GM12865 (cell line): ENCODE measurements at regions not wholly inside any gene's neighbourhood (a gene's known extent, or its start where the extent isn't known, plus 50 kb on each side); places are given as distances from the start of the nearest gene placed in this dataset.

Experiments used
- DNase-seq: peaks from one replicate; pipeline ENCODE4 v3.0.0; 2010; ENCODE audit warnings: low read depth
- H3K4me3 ChIP-seq: 2 replicates; pipeline ENCODE4 v1.5.1; 2011; ENCODE audit warnings: mild to moderate bottlenecking, low read depth, low read length, control low read depth
- TF ChIP-seq, protein P1 (sequence below): IDR thresholded peaks from 2 replicates; pipeline ENCODE4 v1.5.1; 2011; ENCODE audit warnings: low read length, control low read depth, low read depth, inconsistent platforms; ENCODE audit not compliant: insufficient read depth; ENCODE audit errors: missing control alignments

DNA sequence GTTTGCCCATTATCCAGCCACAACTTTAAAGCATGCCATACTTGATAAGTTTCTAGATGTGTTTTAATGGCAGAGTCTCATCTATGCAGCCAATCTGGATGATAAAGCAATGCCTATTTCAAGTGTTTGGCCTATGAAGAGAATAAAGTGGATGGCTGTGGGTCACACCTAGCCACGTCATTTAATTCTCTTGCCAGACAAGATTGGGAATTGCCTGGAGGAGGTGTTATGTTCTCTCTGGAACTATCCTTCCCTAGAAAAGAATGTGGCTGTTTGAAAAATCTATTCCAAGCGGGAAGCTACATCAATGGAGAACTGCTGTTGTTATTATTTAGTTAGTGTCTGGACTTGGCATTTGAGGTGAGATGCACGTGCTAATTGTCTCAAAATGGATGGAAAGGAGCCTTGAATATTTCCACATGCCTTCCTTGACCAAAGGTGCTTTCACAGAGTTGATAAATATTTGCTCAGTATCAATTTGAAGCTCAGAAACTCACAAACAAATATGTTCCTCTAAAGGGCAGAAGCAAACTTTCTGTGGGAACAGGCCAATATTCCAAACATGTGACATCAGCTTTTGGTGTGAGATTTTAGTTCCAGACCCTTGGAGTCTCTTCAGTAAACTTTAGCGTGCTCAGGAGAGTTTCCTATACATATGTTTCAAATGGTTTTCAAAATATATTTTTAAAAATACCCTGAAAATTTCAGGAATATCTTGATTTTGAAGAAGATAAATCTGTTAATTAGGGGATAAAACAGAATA lies 510.6 kb upstream of the SGO1 start:
- no peak for DNase-seq
- TF ChIP-seq, protein P1, sequence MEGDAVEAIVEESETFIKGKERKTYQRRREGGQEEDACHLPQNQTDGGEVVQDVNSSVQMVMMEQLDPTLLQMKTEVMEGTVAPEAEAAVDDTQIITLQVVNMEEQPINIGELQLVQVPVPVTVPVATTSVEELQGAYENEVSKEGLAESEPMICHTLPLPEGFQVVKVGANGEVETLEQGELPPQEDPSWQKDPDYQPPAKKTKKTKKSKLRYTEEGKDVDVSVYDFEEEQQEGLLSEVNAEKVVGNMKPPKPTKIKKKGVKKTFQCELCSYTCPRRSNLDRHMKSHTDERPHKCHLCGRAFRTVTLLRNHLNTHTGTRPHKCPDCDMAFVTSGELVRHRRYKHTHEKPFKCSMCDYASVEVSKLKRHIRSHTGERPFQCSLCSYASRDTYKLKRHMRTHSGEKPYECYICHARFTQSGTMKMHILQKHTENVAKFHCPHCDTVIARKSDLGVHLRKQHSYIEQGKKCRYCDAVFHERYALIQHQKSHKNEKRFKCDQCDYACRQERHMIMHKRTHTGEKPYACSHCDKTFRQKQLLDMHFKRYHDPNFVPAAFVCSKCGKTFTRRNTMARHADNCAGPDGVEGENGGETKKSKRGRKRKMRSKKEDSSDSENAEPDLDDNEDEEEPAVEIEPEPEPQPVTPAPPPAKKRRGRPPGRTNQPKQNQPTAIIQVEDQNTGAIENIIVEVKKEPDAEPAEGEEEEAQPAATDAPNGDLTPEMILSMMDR: no peak
- H3K4me3 ChIP-seq: no peak overlapping the region

DNA sequence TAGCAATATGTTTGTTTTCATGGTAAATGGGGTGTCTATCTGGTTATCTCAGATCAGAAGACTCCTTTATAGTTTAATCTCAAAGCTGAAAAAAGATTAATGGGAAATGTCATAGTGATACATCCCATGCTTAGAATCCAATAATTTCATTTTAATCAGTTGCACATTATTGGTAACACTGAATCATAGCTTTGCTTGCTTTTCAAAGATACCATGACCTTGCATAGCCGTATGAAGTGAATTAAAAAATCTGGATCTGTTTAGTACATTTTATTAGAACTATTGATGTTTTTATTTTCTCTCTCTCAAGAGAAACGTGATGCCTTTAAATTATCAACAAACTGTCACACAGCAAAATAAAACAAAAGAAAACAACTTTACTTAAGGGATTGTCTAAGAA lies 506.7 kb upstream of the SGO1 start:
- TF ChIP-seq, protein P1: no peak
- no peak for DNase-seq
- no peak overlapping the region for H3K4me3 ChIP-seq

DNA sequence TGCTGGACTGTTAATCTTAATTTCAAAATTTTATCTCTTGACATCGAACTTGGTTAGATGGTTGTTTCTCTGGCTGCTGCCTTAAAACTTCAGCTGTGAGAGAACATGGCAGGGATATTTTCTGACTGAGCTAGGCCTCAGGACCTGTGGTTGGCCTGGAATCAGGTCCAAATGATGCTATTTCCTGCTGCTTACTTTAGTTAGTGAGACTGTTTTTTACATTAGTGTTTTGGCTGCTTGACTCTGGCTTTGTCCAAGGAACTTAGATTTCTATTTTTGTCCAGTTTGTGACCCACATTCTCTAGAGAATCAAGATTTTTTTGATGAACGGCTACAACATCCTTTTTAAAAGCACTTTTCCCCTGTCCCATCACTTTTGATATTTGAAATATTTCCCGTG lies 497.9 kb upstream of the SGO1 start:
- H3K4me3 ChIP-seq: no peak overlapping the region
- TF ChIP-seq, protein P1: no peak
- DNase-seq: no peak

DNA sequence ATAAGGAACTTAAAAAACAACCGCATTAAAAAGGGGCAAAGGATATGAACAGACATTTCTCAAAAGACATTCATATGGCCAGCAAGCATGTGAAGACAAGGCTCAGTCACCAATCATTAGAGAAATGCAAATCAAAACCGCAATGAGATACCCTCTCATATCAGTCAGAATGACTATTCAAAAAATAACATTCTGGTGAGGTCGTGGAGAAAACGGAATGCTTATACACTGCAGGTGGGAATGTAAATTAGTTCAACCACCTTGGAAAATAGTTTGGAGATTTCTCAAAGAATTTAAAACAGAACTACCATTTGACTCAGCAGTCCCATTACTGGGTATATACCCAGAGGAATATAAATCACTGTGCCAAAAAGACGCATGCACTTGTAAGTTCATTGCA lies 496.6 kb upstream of the SGO1 start:
- H3K4me3 ChIP-seq: no peak overlapping the region
- DNase-seq: no peak
- TF ChIP-seq, protein P1: no peak

DNA sequence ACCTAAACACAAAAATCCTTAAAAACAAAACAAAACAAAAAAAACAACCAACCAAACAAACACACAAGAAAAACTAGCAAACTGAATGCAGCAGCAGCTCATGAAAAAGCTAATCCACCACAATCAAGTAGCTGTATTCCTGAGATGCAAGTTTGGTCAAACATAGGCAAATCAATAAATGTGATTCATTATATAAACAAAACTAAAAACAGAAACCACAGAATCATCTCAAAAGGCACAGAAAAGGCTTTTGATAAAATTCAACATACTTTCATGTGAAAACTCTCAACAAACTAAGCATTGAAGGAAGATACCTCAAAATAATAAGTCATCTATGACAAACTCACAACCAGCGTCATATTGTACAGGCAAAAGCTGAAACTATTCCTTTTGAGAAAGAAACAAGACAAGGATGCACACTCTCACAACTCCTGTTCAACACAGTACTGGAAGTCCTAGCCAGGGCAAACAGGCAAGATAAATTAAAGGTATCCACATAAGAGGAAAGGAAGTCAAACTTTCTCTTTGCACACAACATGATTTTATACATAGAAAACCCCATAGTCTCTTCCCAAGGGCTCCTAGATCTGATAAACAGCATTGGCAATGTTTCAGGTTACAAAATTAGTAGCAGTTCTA lies 495.1 kb upstream of the SGO1 start:
- TF ChIP-seq, protein P1: no peak
- no peak for DNase-seq
- no peak overlapping the region for H3K4me3 ChIP-seq

DNA sequence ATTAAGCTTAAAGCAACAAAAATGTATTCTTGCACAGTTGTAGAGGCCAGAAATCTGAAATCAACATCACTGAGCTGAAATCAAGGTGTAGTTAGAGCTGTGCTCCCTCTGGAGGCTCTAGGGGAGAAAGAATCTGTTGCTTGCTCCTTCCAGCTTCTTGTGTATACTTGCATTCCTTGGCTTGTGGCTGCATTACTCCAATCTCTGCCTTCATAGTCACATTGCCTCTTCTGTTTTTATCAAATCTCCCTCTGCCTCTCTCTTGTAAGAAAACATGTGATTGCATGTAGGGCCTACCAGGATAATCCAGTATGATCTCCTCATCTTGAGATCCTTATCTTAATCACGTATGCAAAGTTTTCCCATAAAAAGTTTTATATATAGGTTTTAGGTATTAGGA lies 487.9 kb upstream of the SGO1 start:
- no peak for DNase-seq
- TF ChIP-seq, protein P1: no peak
- no peak overlapping the region for H3K4me3 ChIP-seq
